Activated CD8-positive, alpha-beta T cell treated with anti-CD3 and anti-CD28 coated beads for 36 hours (primary cell): ENCODE measurements at regions not wholly inside any gene's neighbourhood (a gene's known extent, or its start where the extent isn't known, plus 50 kb on each side); places are given as distances from the start of the nearest gene placed in this dataset.

Experiments used
- ATAC-seq: fragments of 200-7000 bp; cut with Tn5 transposase; one replicate; pipeline ENCODE4 v1.10.0; 2021; ENCODE audit warnings: mild to moderate bottlenecking, moderate library complexity
- CTCF ChIA-PET: fragments of 350-600 bp; sonication (Branson Sonifier 250); formaldehyde crosslinking; loops from one replicate; lab custom pipeline; 2021; ENCODE audit warnings: antibody characterized with exemption; lab: Charles Lee
- POLR2A ChIA-PET: fragments of 350-600 bp; sonication (Branson Sonifier 250); formaldehyde crosslinking; loops from one replicate; lab custom pipeline; 2021; ENCODE audit warnings: antibody characterized with exemption; lab: Charles Lee
- DNase-seq: peaks from one replicate; pipeline ENCODE4 v3.0.0-alpha.2; 2020
- H3K27ac Mint-ChIP-seq: one replicate; pipeline ENCODE4 v1.8.0; 2021; ENCODE audit warnings: mild to moderate bottlenecking, mixed read lengths
- H3K27me3 Mint-ChIP-seq: one replicate; pipeline ENCODE4 v1.8.0; 2021; ENCODE audit warnings: mixed read lengths
- H3K36me3 Mint-ChIP-seq: one replicate; pipeline ENCODE4 v1.8.0; 2021; ENCODE audit warnings: low read depth, mixed read lengths
- H3K4me1 Mint-ChIP-seq: one replicate; pipeline ENCODE4 v1.8.0; 2021; ENCODE audit warnings: low read depth, mixed read lengths
- H3K4me3 Mint-ChIP-seq: one replicate; pipeline ENCODE4 v1.8.0; 2021; ENCODE audit warnings: mild to moderate bottlenecking, moderate library complexity, mixed read lengths
- H3K9me3 Mint-ChIP-seq: one replicate; pipeline ENCODE4 v1.8.0; 2021; ENCODE audit warnings: mixed read lengths
- CTCF ChIP-seq: fragments of 200-600 bp; IDR thresholded peaks from one replicate; pipeline ENCODE4 v1.8.0; 2022; ENCODE audit warnings: antibody characterized with exemption, mild to moderate bottlenecking
- intact Hi-C: fragments of 100-400 bp; cut with micrococcal nuclease; formaldehyde crosslinking; loops from one replicate; pipeline ENCODE4 v1.10.0; 2022

- Mint-ChIP-seq H3K27ac (no peak overlapping the region), H3K36me3 (no peaks in the 10 kb centered on the region), H3K27me3 (no peaks in the 10 kb centered on the region), H3K4me1 (no peaks in the 10 kb centered on the region), H3K4me3 (no peak overlapping the region), H3K9me3 (peaks cover 7% of the 10 kb centered on the region)
- no peak for TF ChIP-seq CTCF
- POLR2A ChIA-PET = no interaction called here
- no peak for ATAC-seq
- DNase-seq = no peak
- intact Hi-C loops = no loop called here
- CTCF ChIA-PET = no interaction called here
These were observed 781.2 kb downstream of the MTRR start for GRCh38 chr5:8650186-8650585.

GRCh38 chr5:8660133-8660893, 791.4 kb downstream of the MTRR start:
- no peak for ATAC-seq
- no peak for DNase-seq
- POLR2A ChIA-PET = no interaction called here
- H3K27me3 Mint-ChIP-seq = no peaks in the 10 kb centered on the region
- no peak overlapping the region for H3K27ac Mint-ChIP-seq
- H3K9me3 Mint-ChIP-seq = peaks cover 3% of the 10 kb centered on the region
- CTCF ChIA-PET = no interaction called here
- no peaks in the 10 kb centered on the region for H3K4me1 Mint-ChIP-seq
- intact Hi-C loops = no loop called here
- no peak for TF ChIP-seq CTCF
- H3K36me3 Mint-ChIP-seq = no peaks in the 10 kb centered on the region
- no peak overlapping the region for H3K4me3 Mint-ChIP-seq

- intact Hi-C loops = no loop called here
- H3K27ac Mint-ChIP-seq = no peak overlapping the region
- ATAC-seq (no peak), DNase-seq (no peak)
- H3K4me1 Mint-ChIP-seq = no peaks in the 10 kb centered on the region
- H3K4me3 Mint-ChIP-seq = no peak overlapping the region
- CTCF ChIA-PET = no interaction called here
- POLR2A ChIA-PET = no interaction called here
- no peaks in the 10 kb centered on the region for H3K27me3 Mint-ChIP-seq
- no peak for TF ChIP-seq CTCF
- no peaks in the 10 kb centered on the region for H3K36me3 Mint-ChIP-seq
- no peaks in the 10 kb centered on the region for H3K9me3 Mint-ChIP-seq
These were observed 794.4 kb downstream of the MTRR start for GRCh38 chr5:8663374-8663773.

- no peak overlapping the region for H3K27ac Mint-ChIP-seq
- H3K4me1 Mint-ChIP-seq = no peaks in the 10 kb centered on the region
- no peaks in the 10 kb centered on the region for H3K36me3 Mint-ChIP-seq
- DNase-seq (no peak), ATAC-seq (no peak)
- H3K9me3 Mint-ChIP-seq = no peaks in the 10 kb centered on the region
- no peaks in the 10 kb centered on the region for H3K27me3 Mint-ChIP-seq
- H3K4me3 Mint-ChIP-seq = no peak overlapping the region
- intact Hi-C loops = no loop called here
- ChIA-PET CTCF (no interaction called here), POLR2A (no interaction called here)
- TF ChIP-seq CTCF = no peak
These were observed 806.2 kb downstream of the MTRR start for GRCh38 chr5:8675182-8675581.

GRCh38 chr5:8676695-8677094, 807.7 kb downstream of the MTRR start:
- CTCF ChIA-PET = no interaction called here
- Mint-ChIP-seq H3K4me1 (no peaks in the 10 kb centered on the region), H3K4me3 (no peak overlapping the region), H3K36me3 (no peaks in the 10 kb centered on the region), H3K27me3 (no peaks in the 10 kb centered on the region), H3K27ac (no peak overlapping the region), H3K9me3 (no peaks in the 10 kb centered on the region)
- POLR2A ChIA-PET = no interaction called here
- no peak for TF ChIP-seq CTCF
- ATAC-seq (no peak), DNase-seq (no peak)
- intact Hi-C loops = no loop called here
